Panc1 (cell line): ENCODE measurements at regions not wholly inside any gene's neighbourhood (a gene's known extent, or its start where the extent isn't known, plus 50 kb on each side); places are given as distances from the start of the nearest gene placed in this dataset.

Experiments used
- ATAC-seq: fragments of 200-7000 bp; cut with Tn5 transposase; 2 replicates; pipeline ENCODE4 v1.9.1; 2020; ENCODE audit warnings: mild to moderate bottlenecking, moderate library complexity
- BruUV-seq: library from RNA; stranded (reverse); fragments of 400-500 nt; replicated peaks from 2 replicates; lab custom pipeline; 2021; lab: Mats Ljungman, UMichigan
- CTCF ChIA-PET: fragments of 300-600 bp; sonication (Branson Sonifier 250); formaldehyde crosslinking; loops from one replicate; lab custom pipeline; 2022; ENCODE audit warnings: antibody characterized with exemption; lab: Charles Lee
- POLR2A ChIA-PET: fragments of 300-600 bp; sonication (Branson Sonifier 250); formaldehyde crosslinking; loops from one replicate; lab custom pipeline; 2022; ENCODE audit warnings: antibody characterized with exemption; lab: Charles Lee
- DNase-seq: peaks from one replicate; pipeline ENCODE4 v3.0.0-alpha.2; 2010; ENCODE audit warnings: low read depth, low spot score
- H3K27ac ChIP-seq: 2 replicates; pipeline ENCODE4 v1.5.1; 2011; ENCODE audit warnings: mild to moderate bottlenecking, low read length, inconsistent platforms
- H3K27me3 ChIP-seq: fragments of 200-500 bp; sonication (Bioruptor generic); 2 replicates; pipeline ENCODE4 v1.6.0; 2014; ENCODE audit warnings: low read length, inconsistent platforms; ENCODE audit not compliant: control insufficient read depth, insufficient read depth
- H3K36me3 ChIP-seq: fragments of 200-500 bp; sonication (Bioruptor generic); 2 replicates; pipeline ENCODE4 v1.5.1; 2014; ENCODE audit warnings: inconsistent platforms, mild to moderate bottlenecking, low read length, moderate library complexity; ENCODE audit not compliant: control insufficient read depth, insufficient read depth
- H3K4me1 ChIP-seq: 2 replicates; pipeline ENCODE4 v1.5.1; 2011; ENCODE audit warnings: inconsistent platforms, mild to moderate bottlenecking, low read length, moderate library complexity; ENCODE audit not compliant: control insufficient read depth, insufficient read depth
- H3K4me3 ChIP-seq, 2 experiments: 2 replicates each; pipeline ENCODE4 v1.5.1; 2011 to 2012; ENCODE audit warnings: low read depth in 2 of 2, low read length in 2 of 2, mild to moderate bottlenecking in 2 of 2, inconsistent platforms in 1 of 2, moderate library complexity in 1 of 2
- H3K9me3 ChIP-seq: fragments of 200-500 bp; sonication (Bioruptor generic); 2 replicates; pipeline ENCODE4 v1.5.1; 2014; ENCODE audit warnings: low read depth, mild to moderate bottlenecking, inconsistent platforms, low read length, moderate library complexity; ENCODE audit not compliant: control insufficient read depth, insufficient read depth
- CTCF ChIP-seq: fragments of 450-650 bp; IDR thresholded peaks from 2 replicates; pipeline ENCODE4 v1.5.1; 2017; ENCODE audit warnings: mild to moderate bottlenecking
- POLR2AphosphoS5 ChIP-seq: IDR thresholded peaks from 2 replicates; pipeline ENCODE4 v1.6.1; 2012; ENCODE audit warnings: mild to moderate bottlenecking, low read depth, low read length, moderate library complexity
- SIN3A ChIP-seq: IDR thresholded peaks from 2 replicates; pipeline ENCODE4 v1.6.1; 2012; ENCODE audit warnings: low read depth, mild to moderate bottlenecking, low read length, moderate library complexity, borderline replicate concordance; ENCODE audit not compliant: insufficient read depth
- TCF7L2 ChIP-seq: IDR thresholded peaks from 2 replicates; pipeline ENCODE4 v1.6.1; 2011; ENCODE audit warnings: mild to moderate bottlenecking, low read depth, low read length, inconsistent platforms
- in situ Hi-C: cut with HindIII; loops from 2 replicates; pipeline ENCODE4 v1.10.0; 2016; ENCODE audit warnings: low sequenced_read_pairs, low pct_unique_long_range_greater_than_20kb
- intact Hi-C: fragments of 100-400 bp; cut with micrococcal nuclease; formaldehyde crosslinking; loops from one replicate; pipeline ENCODE4 v1.10.0; 2022; ENCODE audit not compliant: unreplicated experiment
- TF ChIP-seq, protein P1 (sequence below), 2 experiments: IDR thresholded peaks; 2 replicates each; pipeline ENCODE4 v1.6.1; 2011 to 2012; ENCODE audit warnings: low read depth in 2 of 2, control low read depth in 1 of 2, low read length in 1 of 2, mild to moderate bottlenecking in 1 of 2, moderate library complexity in 1 of 2; ENCODE audit not compliant: insufficient read depth in 1 of 2

GRCh38 chr5:105821800-105822199 is 1848.9 kb downstream of the EFNA5 start:
- BruUV-seq, result no TSS peak
- no peaks in the 10 kb centered on the region for H3K27me3 ChIP-seq
- intact Hi-C loops (no loop called here), in situ Hi-C loops (no loop called here)
- DNase-seq (no peak), ATAC-seq (no peak)
- no peaks in the 10 kb centered on the region for H3K9me3 ChIP-seq
- H3K4me3 ChIP-seq, result no peak overlapping the region
- H3K36me3 ChIP-seq, result no peaks in the 10 kb centered on the region
- H3K4me1 ChIP-seq, result no peaks in the 10 kb centered on the region
- H3K27ac ChIP-seq, result no peak overlapping the region
- CTCF ChIA-PET, result no interaction called here
- TF ChIP-seq SIN3A, result no peak
- TF ChIP-seq, protein P1, sequence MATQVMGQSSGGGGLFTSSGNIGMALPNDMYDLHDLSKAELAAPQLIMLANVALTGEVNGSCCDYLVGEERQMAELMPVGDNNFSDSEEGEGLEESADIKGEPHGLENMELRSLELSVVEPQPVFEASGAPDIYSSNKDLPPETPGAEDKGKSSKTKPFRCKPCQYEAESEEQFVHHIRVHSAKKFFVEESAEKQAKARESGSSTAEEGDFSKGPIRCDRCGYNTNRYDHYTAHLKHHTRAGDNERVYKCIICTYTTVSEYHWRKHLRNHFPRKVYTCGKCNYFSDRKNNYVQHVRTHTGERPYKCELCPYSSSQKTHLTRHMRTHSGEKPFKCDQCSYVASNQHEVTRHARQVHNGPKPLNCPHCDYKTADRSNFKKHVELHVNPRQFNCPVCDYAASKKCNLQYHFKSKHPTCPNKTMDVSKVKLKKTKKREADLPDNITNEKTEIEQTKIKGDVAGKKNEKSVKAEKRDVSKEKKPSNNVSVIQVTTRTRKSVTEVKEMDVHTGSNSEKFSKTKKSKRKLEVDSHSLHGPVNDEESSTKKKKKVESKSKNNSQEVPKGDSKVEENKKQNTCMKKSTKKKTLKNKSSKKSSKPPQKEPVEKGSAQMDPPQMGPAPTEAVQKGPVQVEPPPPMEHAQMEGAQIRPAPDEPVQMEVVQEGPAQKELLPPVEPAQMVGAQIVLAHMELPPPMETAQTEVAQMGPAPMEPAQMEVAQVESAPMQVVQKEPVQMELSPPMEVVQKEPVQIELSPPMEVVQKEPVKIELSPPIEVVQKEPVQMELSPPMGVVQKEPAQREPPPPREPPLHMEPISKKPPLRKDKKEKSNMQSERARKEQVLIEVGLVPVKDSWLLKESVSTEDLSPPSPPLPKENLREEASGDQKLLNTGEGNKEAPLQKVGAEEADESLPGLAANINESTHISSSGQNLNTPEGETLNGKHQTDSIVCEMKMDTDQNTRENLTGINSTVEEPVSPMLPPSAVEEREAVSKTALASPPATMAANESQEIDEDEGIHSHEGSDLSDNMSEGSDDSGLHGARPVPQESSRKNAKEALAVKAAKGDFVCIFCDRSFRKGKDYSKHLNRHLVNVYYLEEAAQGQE (IDR thresholded peaks at IDR 0.05; ENCODE audit: insufficient read depth in 1 of 2, low read depth in 2 of 2, low read length in 1 of 2), result no peak
- TF ChIP-seq CTCF, result no peak
- POLR2A ChIA-PET, result no interaction called here

GRCh38 chr5:105817914-105818313 is 1852.8 kb downstream of the EFNA5 start:
- ChIA-PET CTCF (no interaction called here), POLR2A (no interaction called here)
- ATAC-seq (no peak), DNase-seq (no peak)
- in situ Hi-C loops, result no loop called here
- no peaks in the 10 kb centered on the region for H3K9me3 ChIP-seq
- no peaks in the 10 kb centered on the region for H3K4me1 ChIP-seq
- intact Hi-C loops, result no loop called here
- no TSS peak for BruUV-seq
- H3K36me3 ChIP-seq, result no peaks in the 10 kb centered on the region
- no peak for TF ChIP-seq SIN3A
- TF ChIP-seq, protein P1 (IDR thresholded peaks at IDR 0.05; ENCODE audit: insufficient read depth in 1 of 2, low read depth in 2 of 2, low read length in 1 of 2), result no peak
- no peak for TF ChIP-seq CTCF
- TF ChIP-seq POLR2AphosphoS5, result no peak
- TF ChIP-seq TCF7L2, result no peak
- H3K27ac ChIP-seq, result no peak overlapping the region
- H3K4me3 ChIP-seq, result no peak overlapping the region
- H3K27me3 ChIP-seq, result no peaks in the 10 kb centered on the region
